Liver (tissue), 8 donors: ENCODE measurements at regions not wholly inside any gene's neighbourhood (a gene's known extent, or its start where the extent isn't known, plus 50 kb on each side); places are given as distances from the start of the nearest gene placed in this dataset.

Experiments used
- DNase-seq: peaks from one replicate; pipeline ENCODE4 v3.0.0-alpha.2; 2017; ENCODE audit warnings: low spot score
- H3K27ac ChIP-seq, 2 donors: one replicate each; pipeline ENCODE4 v1.7.0; 2013; ENCODE audit warnings: inconsistent platforms in 2 of 2, low read length in 2 of 2, control low read depth in 1 of 2, low read depth in 1 of 2, mild to moderate bottlenecking in 1 of 2
- H3K27me3 ChIP-seq, 4 donors: one replicate each; pipeline versions ENCODE4 v1.6.1 to v1.7.0; 2013; ENCODE audit warnings: low read length in 3 of 4, inconsistent platforms in 1 of 4, mild to moderate bottlenecking in 1 of 4, moderate library complexity in 1 of 4; ENCODE audit not compliant: control insufficient read depth in 4 of 4, insufficient read depth in 4 of 4
- H3K36me3 ChIP-seq, 4 donors: one replicate each; pipeline versions ENCODE4 v1.6.1 to v1.7.0; 2013; ENCODE audit warnings: low read length in 3 of 4, mild to moderate bottlenecking in 3 of 4, low read depth in 1 of 4, moderate library complexity in 1 of 4; ENCODE audit not compliant: control insufficient read depth in 4 of 4, insufficient read depth in 3 of 4
- H3K4me1 ChIP-seq, 4 donors: one replicate each; pipeline versions ENCODE4 v1.6.1 to v1.7.0; 2013; ENCODE audit warnings: low read length in 3 of 4, mild to moderate bottlenecking in 3 of 4, moderate library complexity in 1 of 4; ENCODE audit not compliant: control insufficient read depth in 4 of 4, insufficient read depth in 4 of 4
- H3K4me3 ChIP-seq, 3 donors: one replicate each; pipeline versions ENCODE4 v1.6.1 to v1.7.0; 2013; ENCODE audit warnings: low read length in 3 of 3, control low read depth in 1 of 3, low read depth in 1 of 3, mild to moderate bottlenecking in 1 of 3
- H3K9ac ChIP-seq, 2 donors: one replicate each; pipeline ENCODE4 v1.7.0; 2013; ENCODE audit warnings: low read length in 2 of 2, mild to moderate bottlenecking in 2 of 2, moderate library complexity in 2 of 2, control low read depth in 1 of 2, low read depth in 1 of 2
- H3K9me3 ChIP-seq, 4 donors: one replicate each; pipeline versions ENCODE4 v1.6.1 to v1.7.0; 2013; ENCODE audit warnings: low read length in 3 of 4; ENCODE audit not compliant: control insufficient read depth in 4 of 4
- EGR1 ChIP-seq, 2 donors: IDR thresholded peaks; 2 replicates each; pipeline ENCODE4 v1.6.1; 2016 to 2018; ENCODE audit warnings: antibody characterized with exemption in 2 of 2, low read depth in 2 of 2
- FOXA1 ChIP-seq: IDR thresholded peaks from 2 replicates; pipeline ENCODE4 v1.6.1; 2016; ENCODE audit warnings: antibody characterized with exemption
- GABPA ChIP-seq, 2 donors: IDR thresholded peaks in 1 of 2; conservative IDR thresholded peaks in 1 of 2; 2 replicates each; pipeline ENCODE4 v1.6.1; 2016; ENCODE audit warnings: antibody characterized with exemption in 2 of 2, mild to moderate bottlenecking in 1 of 2, moderate library complexity in 1 of 2
- HNF4G ChIP-seq: IDR thresholded peaks from 2 replicates; pipeline ENCODE4 v1.6.1; 2016; ENCODE audit warnings: antibody characterized with exemption
- NR2F2 ChIP-seq: IDR thresholded peaks from 2 replicates; pipeline ENCODE4 v1.6.1; 2016; ENCODE audit warnings: antibody characterized with exemption
- RAD21 ChIP-seq, 2 donors: IDR thresholded peaks; 2 replicates each; pipeline ENCODE4 v1.6.1; 2016; ENCODE audit warnings: antibody characterized with exemption in 2 of 2, mild to moderate bottlenecking in 2 of 2
- SP1 ChIP-seq: IDR thresholded peaks from 2 replicates; pipeline ENCODE4 v1.6.1; 2018; ENCODE audit warnings: antibody characterized with exemption, mild to moderate bottlenecking
- TAF1 ChIP-seq: conservative IDR thresholded peaks from 2 replicates; pipeline ENCODE4 v1.6.1; 2016; ENCODE audit warnings: antibody characterized with exemption, mild to moderate bottlenecking
- YY1 ChIP-seq: IDR thresholded peaks from 2 replicates; pipeline ENCODE4 v1.6.1; 2016; ENCODE audit warnings: antibody characterized with exemption, mild to moderate bottlenecking
- WGBS: extraction: QIAGEN DNeasy Blood & Tissue Kit; methylation state at CpG from one replicate; pipeline ENCODE4 v1.1.7; 2013; 5-methylcytosine and 5-hydroxymethylcytosine counted together
- TF ChIP-seq, protein P1 (sequence below): fragments of 150-350 bp; IDR thresholded peaks from 2 replicates; pipeline ENCODE4 v1.5.1; 2017; ENCODE audit warnings: improper control_type of control experiment, low read depth, low read length; ENCODE audit not compliant: missing input control
- TF ChIP-seq, protein P2 (sequence below): IDR thresholded peaks from 2 replicates; pipeline ENCODE4 v1.6.1; 2016; ENCODE audit warnings: antibody characterized with exemption, mild to moderate bottlenecking
- TF ChIP-seq, protein P3 (sequence below): IDR thresholded peaks from 2 replicates; pipeline ENCODE4 v1.6.1; 2016; ENCODE audit warnings: antibody characterized with exemption
- TF ChIP-seq, protein P4 (sequence below): IDR thresholded peaks from 2 replicates; pipeline ENCODE4 v1.6.1; 2016; ENCODE audit warnings: antibody characterized with exemption
- donor health status: healthy.
- donor health status: healthy.
- donor health status: healthy.
- donor health status: healthy.
- donor health status: healthy.

DNA sequence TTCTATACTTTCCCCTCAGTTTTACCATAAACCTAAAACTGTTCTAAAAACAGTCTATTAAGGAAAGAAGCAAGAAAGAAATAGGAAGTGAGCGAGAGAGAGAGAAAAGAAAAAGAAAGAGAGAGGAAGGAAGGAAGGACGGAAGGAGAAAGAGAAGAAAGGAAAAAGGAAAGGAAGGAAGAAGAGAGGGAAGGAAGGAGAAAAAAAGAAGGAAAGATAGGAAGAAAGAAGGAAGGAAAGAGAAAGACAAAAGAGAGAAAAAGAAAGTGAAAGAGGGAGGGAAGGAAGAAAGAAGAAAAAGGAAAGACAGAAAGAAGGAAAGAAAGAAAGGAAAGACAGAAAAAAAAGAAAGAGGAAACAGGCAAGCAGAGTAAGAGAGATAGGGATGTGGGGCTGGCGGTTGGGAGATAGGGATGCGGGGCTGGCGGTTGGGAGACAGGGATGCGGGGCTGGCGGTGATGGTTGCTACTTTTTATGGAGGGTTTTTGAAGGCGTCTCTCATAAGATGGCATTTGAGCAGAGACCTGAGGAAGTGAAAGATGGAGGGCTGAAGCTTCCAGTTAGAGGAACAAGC, 70.4 kb upstream of the IRF2BP2 start:
- Histone ChIP-seq H3K36me3 (no peaks in the 10 kb centered on the region), H3K27ac (no peak overlapping the region), H3K27me3 (no peaks in the 10 kb centered on the region), H3K9ac (no peak overlapping the region), H3K4me1 (peaks cover 0 to 11% (median 1%) of the 10 kb centered on the region in 4 donors), H3K4me3 (no peak overlapping the region), H3K9me3 (no peaks in the 10 kb centered on the region)
- TF ChIP-seq RAD21 (IDR thresholded peaks at IDR 0.05) (no peak), TAF1 (no peak), EGR1 (IDR thresholded peaks at IDR 0.05; ENCODE audit: low read depth in 2 of 2) (no peak)
- TF ChIP-seq, protein P1, sequence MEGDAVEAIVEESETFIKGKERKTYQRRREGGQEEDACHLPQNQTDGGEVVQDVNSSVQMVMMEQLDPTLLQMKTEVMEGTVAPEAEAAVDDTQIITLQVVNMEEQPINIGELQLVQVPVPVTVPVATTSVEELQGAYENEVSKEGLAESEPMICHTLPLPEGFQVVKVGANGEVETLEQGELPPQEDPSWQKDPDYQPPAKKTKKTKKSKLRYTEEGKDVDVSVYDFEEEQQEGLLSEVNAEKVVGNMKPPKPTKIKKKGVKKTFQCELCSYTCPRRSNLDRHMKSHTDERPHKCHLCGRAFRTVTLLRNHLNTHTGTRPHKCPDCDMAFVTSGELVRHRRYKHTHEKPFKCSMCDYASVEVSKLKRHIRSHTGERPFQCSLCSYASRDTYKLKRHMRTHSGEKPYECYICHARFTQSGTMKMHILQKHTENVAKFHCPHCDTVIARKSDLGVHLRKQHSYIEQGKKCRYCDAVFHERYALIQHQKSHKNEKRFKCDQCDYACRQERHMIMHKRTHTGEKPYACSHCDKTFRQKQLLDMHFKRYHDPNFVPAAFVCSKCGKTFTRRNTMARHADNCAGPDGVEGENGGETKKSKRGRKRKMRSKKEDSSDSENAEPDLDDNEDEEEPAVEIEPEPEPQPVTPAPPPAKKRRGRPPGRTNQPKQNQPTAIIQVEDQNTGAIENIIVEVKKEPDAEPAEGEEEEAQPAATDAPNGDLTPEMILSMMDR: no peak
- no peak for DNase-seq
- WGBS: 95% methylated on average over 8 of the region's 8 CpGs

DNA sequence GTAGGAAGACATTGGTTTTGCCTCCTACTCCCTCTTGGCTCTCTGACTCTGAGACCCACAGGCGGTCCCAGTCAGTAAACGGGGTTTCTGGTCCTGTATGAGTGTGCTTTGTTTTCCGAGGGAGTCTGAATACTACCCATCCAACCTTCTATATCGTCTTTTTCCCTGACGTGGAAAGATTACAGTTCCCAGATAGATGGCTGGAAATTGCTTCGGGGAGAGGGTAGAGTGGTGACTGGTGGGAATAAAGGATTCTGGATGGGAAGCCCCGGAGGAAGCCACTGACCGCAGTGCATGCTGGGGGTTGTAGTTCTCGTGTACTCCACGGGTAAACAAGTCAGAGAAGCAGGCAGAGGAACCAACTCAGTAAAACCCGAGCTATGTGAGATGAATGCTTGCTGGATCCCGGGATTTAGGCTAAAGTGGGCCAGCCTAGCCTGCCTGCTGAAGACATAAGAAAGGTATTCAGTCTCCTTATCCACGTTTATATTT, 66.2 kb upstream of the IRF2BP2 start:
- H3K4me3 ChIP-seq: peak overlapping the region; percentile 9 to 61 (median 37)
- peak overlapping the region in 1 of 2 donors; percentile 32 for H3K9ac ChIP-seq

DNA sequence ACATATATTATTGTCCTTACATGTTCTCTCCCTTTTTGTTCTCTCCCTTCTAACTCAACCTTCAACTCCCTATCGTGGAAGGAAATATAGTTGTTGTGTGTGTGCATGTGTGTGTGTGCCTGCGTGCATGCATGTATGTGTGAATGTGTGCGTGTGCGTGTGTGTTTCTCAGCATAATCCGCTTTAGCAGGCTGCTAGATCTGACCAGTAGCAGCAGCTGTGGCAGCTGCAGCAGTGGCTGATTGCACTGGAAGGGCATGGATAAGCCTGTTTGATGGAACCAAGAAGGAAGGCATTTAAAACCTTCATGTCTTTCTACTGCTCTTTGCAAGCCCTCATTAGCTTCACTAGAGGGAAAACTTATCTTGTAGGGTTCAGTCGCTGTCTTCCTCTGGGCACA, 65.6 kb upstream of the IRF2BP2 start:
- no peaks in the 10 kb centered on the region for H3K27me3 ChIP-seq
- no peak for DNase-seq
- WGBS: 92% methylated on average over 6 of the region's 6 CpGs
- H3K27ac ChIP-seq: no peak overlapping the region
- H3K36me3 ChIP-seq: no peaks in the 10 kb centered on the region
- peaks cover 0 to 18% (median 4%) of the 10 kb centered on the region in 4 donors for H3K4me1 ChIP-seq
- H3K9me3 ChIP-seq: no peaks in the 10 kb centered on the region
- H3K9ac ChIP-seq: no peak overlapping the region
- H3K4me3 ChIP-seq: no peak overlapping the region
- TF ChIP-seq RAD21 (IDR thresholded peaks at IDR 0.05): no peak
- TF ChIP-seq, protein P2, sequence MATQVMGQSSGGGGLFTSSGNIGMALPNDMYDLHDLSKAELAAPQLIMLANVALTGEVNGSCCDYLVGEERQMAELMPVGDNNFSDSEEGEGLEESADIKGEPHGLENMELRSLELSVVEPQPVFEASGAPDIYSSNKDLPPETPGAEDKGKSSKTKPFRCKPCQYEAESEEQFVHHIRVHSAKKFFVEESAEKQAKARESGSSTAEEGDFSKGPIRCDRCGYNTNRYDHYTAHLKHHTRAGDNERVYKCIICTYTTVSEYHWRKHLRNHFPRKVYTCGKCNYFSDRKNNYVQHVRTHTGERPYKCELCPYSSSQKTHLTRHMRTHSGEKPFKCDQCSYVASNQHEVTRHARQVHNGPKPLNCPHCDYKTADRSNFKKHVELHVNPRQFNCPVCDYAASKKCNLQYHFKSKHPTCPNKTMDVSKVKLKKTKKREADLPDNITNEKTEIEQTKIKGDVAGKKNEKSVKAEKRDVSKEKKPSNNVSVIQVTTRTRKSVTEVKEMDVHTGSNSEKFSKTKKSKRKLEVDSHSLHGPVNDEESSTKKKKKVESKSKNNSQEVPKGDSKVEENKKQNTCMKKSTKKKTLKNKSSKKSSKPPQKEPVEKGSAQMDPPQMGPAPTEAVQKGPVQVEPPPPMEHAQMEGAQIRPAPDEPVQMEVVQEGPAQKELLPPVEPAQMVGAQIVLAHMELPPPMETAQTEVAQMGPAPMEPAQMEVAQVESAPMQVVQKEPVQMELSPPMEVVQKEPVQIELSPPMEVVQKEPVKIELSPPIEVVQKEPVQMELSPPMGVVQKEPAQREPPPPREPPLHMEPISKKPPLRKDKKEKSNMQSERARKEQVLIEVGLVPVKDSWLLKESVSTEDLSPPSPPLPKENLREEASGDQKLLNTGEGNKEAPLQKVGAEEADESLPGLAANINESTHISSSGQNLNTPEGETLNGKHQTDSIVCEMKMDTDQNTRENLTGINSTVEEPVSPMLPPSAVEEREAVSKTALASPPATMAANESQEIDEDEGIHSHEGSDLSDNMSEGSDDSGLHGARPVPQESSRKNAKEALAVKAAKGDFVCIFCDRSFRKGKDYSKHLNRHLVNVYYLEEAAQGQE: no peak
- no peak for TF ChIP-seq HNF4G
- no peak for TF ChIP-seq TAF1
- no peak for TF ChIP-seq EGR1 (IDR thresholded peaks at IDR 0.05; ENCODE audit: low read depth in 2 of 2)
- TF ChIP-seq YY1: no peak
- TF ChIP-seq GABPA (IDR thresholded peaks at IDR 0.05 in 1 of 2, conservative IDR thresholded peaks at IDR 0.05 in 1 of 2): no peak
- TF ChIP-seq SP1: no peak
- TF ChIP-seq FOXA1: no peak
- TF ChIP-seq, protein P1: no peak

More for the DNA sequence above, 66.2 kb upstream of the IRF2BP2 start:
- Histone ChIP-seq H3K36me3 (no peaks in the 10 kb centered on the region), H3K27me3 (no peaks in the 10 kb centered on the region), H3K4me1 (peaks cover 0 to 14% (median 2%) of the 10 kb centered on the region in 4 donors), H3K27ac (peak overlapping the region in 1 of 2 donors; percentile 32), H3K9me3 (no peaks in the 10 kb centered on the region)
- TF ChIP-seq NR2F2: no peak
- TF ChIP-seq, protein P3, sequence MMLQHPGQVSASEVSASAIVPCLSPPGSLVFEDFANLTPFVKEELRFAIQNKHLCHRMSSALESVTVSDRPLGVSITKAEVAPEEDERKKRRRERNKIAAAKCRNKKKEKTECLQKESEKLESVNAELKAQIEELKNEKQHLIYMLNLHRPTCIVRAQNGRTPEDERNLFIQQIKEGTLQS: no peak
- TF ChIP-seq HNF4G: no peak
- TF ChIP-seq, protein P4, sequence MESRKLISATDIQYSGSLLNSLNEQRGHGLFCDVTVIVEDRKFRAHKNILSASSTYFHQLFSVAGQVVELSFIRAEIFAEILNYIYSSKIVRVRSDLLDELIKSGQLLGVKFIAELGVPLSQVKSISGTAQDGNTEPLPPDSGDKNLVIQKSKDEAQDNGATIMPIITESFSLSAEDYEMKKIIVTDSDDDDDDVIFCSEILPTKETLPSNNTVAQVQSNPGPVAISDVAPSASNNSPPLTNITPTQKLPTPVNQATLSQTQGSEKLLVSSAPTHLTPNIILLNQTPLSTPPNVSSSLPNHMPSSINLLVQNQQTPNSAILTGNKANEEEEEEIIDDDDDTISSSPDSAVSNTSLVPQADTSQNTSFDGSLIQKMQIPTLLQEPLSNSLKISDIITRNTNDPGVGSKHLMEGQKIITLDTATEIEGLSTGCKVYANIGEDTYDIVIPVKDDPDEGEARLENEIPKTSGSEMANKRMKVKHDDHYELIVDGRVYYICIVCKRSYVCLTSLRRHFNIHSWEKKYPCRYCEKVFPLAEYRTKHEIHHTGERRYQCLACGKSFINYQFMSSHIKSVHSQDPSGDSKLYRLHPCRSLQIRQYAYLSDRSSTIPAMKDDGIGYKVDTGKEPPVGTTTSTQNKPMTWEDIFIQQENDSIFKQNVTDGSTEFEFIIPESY: no peak
- peak in 1 of 2 donors; percentile 19 for TF ChIP-seq GABPA (IDR thresholded peaks at IDR 0.05 in 1 of 2, conservative IDR thresholded peaks at IDR 0.05 in 1 of 2)
- TF ChIP-seq FOXA1: no peak
- peak in 1 of 2 donors; percentile 40 for TF ChIP-seq RAD21 (IDR thresholded peaks at IDR 0.05)
- WGBS: 15% methylated on average over 13 of the region's 13 CpGs
- peak; percentile 83 for DNase-seq
